ENCODE measurements at regions not wholly inside any gene's neighbourhood (a gene's known extent, or its start where the extent isn't known, plus 50 kb on each side); places are given as distances from the start of the nearest gene placed in this dataset.
"Not testable (repeated sequence)": the region's sequence is repeated elsewhere in the genome, so short reads cannot be mapped to it uniquely, and the experiment has no call there.

DNA sequence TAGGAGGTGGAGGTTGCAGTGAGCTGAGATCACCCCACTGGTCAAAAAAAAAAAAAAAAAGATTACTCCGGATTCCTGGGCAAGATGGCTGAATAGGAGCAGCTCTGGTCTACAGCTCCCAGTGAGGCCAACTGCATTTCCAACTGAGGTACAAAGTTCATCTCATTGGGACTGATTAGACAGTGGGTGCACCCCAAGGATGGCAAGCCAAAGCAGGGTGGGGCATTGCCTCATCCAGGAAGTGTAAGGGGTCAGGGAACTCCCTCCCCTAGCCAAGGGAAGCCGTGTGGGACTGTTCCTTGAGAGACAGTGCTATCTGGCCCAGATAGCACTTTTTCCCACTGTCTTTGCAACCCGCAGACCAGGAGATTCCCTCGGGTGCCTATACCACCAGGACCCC lies 70.7 kb downstream of the CARTPT start:
- H3K4me1 ChIP-seq (ENCODE audit: low read depth, poor library complexity, severe bottlenecking), result no peaks in the 10 kb centered on the region
- H3K27ac ChIP-seq, result no peak overlapping the region
- TF ChIP-seq, protein P1, sequence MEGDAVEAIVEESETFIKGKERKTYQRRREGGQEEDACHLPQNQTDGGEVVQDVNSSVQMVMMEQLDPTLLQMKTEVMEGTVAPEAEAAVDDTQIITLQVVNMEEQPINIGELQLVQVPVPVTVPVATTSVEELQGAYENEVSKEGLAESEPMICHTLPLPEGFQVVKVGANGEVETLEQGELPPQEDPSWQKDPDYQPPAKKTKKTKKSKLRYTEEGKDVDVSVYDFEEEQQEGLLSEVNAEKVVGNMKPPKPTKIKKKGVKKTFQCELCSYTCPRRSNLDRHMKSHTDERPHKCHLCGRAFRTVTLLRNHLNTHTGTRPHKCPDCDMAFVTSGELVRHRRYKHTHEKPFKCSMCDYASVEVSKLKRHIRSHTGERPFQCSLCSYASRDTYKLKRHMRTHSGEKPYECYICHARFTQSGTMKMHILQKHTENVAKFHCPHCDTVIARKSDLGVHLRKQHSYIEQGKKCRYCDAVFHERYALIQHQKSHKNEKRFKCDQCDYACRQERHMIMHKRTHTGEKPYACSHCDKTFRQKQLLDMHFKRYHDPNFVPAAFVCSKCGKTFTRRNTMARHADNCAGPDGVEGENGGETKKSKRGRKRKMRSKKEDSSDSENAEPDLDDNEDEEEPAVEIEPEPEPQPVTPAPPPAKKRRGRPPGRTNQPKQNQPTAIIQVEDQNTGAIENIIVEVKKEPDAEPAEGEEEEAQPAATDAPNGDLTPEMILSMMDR (conservative IDR thresholded peaks at IDR 0.05; ENCODE audit: low read depth, low read length), result no peak
- no peaks in the 10 kb centered on the region for H3K36me3 ChIP-seq (ENCODE audit: insufficient read depth)
- no peaks in the 10 kb centered on the region for H3K79me2 ChIP-seq (ENCODE audit: insufficient read depth, low read depth)
- H3K27me3 ChIP-seq (ENCODE audit: insufficient read depth, low read depth), result no peaks in the 10 kb centered on the region
- no peak overlapping the region for H2AFZ ChIP-seq (ENCODE audit: low read depth)
- no peak overlapping the region for H3K4me2 ChIP-seq
- no peak overlapping the region for H3K9ac ChIP-seq
- H3K4me3 ChIP-seq (IDR thresholded peaks at IDR 0.05; ENCODE audit: insufficient read depth, low read depth, low read length), result no peak overlapping the region
- H4K20me1 ChIP-seq (ENCODE audit: insufficient read depth), result no peaks in the 10 kb centered on the region

DNA sequence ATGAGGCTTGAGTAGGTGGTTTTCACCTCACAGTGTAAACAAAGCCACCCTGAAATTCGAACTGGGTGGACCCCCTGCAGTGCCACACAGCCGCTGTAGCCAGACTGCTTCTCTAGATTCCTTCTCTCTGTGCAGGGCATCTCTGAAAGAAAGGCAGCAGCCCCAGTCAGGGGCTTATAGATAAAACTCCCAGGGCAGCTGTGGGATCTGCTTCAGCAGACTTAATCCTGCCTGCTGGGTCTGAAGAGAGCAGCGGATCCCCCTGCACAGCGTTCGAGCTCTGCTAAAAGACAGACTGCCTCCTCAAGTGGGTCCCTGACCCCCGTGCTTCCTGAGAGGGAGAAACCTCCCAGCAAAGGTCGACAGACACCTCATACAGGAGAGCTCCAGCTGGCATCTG lies 71.4 kb downstream of the CARTPT start:
- TF ChIP-seq, protein P1 (conservative IDR thresholded peaks at IDR 0.05; ENCODE audit: low read depth, low read length), result no peak
- H3K4me3 ChIP-seq (IDR thresholded peaks at IDR 0.05; ENCODE audit: insufficient read depth, low read depth, low read length), result no peak overlapping the region
- H3K27me3 ChIP-seq (ENCODE audit: insufficient read depth, low read depth), result no peaks in the 10 kb centered on the region
- no peaks in the 10 kb centered on the region for H4K20me1 ChIP-seq (ENCODE audit: insufficient read depth)
- H3K4me1 ChIP-seq (ENCODE audit: low read depth, poor library complexity, severe bottlenecking), result no peaks in the 10 kb centered on the region
- H3K4me2 ChIP-seq, result no peak overlapping the region
- no peak overlapping the region for H3K9ac ChIP-seq
- no peaks in the 10 kb centered on the region for H3K36me3 ChIP-seq (ENCODE audit: insufficient read depth)
- H2AFZ ChIP-seq (ENCODE audit: low read depth), result no peak overlapping the region
- no peak overlapping the region for H3K27ac ChIP-seq
- H3K79me2 ChIP-seq (ENCODE audit: insufficient read depth, low read depth), result no peaks in the 10 kb centered on the region

DNA sequence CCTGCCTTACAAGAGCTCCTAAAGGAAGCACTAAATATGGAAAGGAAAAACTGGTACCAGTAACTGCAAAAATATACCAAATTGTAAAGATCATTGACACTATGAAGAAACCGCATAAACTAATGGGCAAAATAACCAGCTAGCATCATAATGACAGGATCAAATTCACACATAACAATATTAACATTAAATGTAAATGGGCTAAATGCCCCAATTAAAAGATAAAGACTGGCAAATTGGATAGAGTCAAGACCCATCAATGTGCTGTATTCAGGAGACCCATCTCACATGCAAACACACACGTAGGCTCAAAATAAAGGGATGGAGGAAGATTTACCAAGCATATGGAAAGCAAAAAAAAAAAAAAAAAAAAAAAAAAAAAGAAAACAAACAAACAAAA lies 73.0 kb downstream of the CARTPT start:
- H3K79me2 ChIP-seq (ENCODE audit: insufficient read depth, low read depth); H3K4me3 ChIP-seq (IDR thresholded peaks at IDR 0.05; ENCODE audit: insufficient read depth, low read depth, low read length); H3K9ac ChIP-seq; H2AFZ ChIP-seq (ENCODE audit: low read depth); H3K27me3 ChIP-seq (ENCODE audit: insufficient read depth, low read depth); H4K20me1 ChIP-seq (ENCODE audit: insufficient read depth); H3K27ac ChIP-seq; H3K4me2 ChIP-seq; H3K4me1 ChIP-seq (ENCODE audit: low read depth, poor library complexity, severe bottlenecking); H3K36me3 ChIP-seq (ENCODE audit: insufficient read depth): not testable (repeated sequence)

DNA sequence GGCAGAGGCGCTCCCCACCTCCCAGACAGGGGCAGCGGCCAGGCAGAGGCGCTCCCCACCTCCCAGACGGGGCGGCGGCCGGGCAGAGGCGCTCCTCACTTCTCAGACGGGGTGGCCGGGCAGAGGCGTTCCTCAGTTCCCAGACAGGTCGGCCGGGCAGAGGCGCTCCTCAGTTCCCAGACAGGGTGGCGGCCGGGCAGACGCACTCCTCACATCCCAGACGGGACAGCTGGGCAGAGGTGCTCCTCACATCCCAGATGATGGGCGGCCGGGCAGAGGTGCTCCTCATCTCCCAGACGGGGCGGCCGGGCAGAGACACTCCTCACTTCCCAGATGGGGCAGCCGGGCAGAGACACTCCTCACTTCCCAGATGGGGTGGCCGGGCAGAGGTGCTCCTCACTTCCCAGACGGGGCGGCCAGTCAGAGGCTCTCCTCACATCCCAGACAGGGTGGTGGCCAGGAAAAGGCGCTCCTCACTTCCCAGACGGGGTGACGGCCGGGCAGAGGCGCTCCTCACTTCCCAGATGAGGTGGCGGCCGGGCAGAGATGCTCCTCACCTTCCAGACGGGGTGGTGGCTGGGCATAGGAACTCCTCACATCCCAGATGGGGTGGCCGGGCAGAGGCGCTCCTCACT lies 75.1 kb downstream of the CARTPT start:
- TF ChIP-seq, protein P1 (conservative IDR thresholded peaks at IDR 0.05; ENCODE audit: low read depth, low read length), result no peak

DNA sequence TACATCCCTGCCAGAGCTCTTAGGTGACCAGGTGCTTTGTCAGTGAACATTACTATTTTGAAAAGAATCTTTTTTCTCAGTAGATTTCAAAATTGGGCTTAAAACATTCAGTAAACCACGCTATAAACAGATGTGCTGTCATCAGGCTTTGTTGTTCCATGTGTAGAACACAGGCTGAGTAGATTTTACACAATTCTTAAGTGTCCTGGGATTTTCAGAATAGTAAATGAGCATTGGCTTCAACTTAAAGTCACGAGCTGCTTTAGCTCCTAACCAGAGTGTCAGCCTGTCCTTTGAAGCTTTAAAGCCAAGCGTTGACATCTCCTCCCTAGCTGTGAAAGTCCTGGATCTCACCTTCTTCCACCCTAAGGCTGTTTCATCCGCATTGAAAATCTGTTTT lies 83.6 kb downstream of the CARTPT start:
- Histone ChIP-seq H4K20me1 (ENCODE audit: insufficient read depth) (no peaks in the 10 kb centered on the region), H3K4me1 (ENCODE audit: low read depth, poor library complexity, severe bottlenecking) (no peaks in the 10 kb centered on the region), H3K79me2 (ENCODE audit: insufficient read depth, low read depth) (no peaks in the 10 kb centered on the region), H3K27ac (no peak overlapping the region), H3K9ac (no peak overlapping the region), H3K4me3 (IDR thresholded peaks at IDR 0.05; ENCODE audit: insufficient read depth, low read depth, low read length) (no peak overlapping the region), H2AFZ (ENCODE audit: low read depth) (no peak overlapping the region), H3K4me2 (no peak overlapping the region), H3K27me3 (ENCODE audit: insufficient read depth, low read depth) (no peaks in the 10 kb centered on the region), H3K36me3 (ENCODE audit: insufficient read depth) (no peaks in the 10 kb centered on the region)
- TF ChIP-seq, protein P1 (conservative IDR thresholded peaks at IDR 0.05; ENCODE audit: low read depth, low read length), result no peak

More for the DNA sequence above, 75.1 kb downstream of the CARTPT start:
- H3K27ac ChIP-seq, result no peak overlapping the region
- no peak overlapping the region for H3K9ac ChIP-seq
- no peaks in the 10 kb centered on the region for H3K79me2 ChIP-seq (ENCODE audit: insufficient read depth, low read depth)
- H3K4me1 ChIP-seq (ENCODE audit: low read depth, poor library complexity, severe bottlenecking), result no peaks in the 10 kb centered on the region
- H3K4me2 ChIP-seq, result no peak overlapping the region
- H3K36me3 ChIP-seq (ENCODE audit: insufficient read depth), result no peaks in the 10 kb centered on the region
- H4K20me1 ChIP-seq (ENCODE audit: insufficient read depth), result no peaks in the 10 kb centered on the region
- H3K27me3 ChIP-seq (ENCODE audit: insufficient read depth, low read depth), result no peaks in the 10 kb centered on the region
- no peak overlapping the region for H3K4me3 ChIP-seq (IDR thresholded peaks at IDR 0.05; ENCODE audit: insufficient read depth, low read depth, low read length)
- H2AFZ ChIP-seq (ENCODE audit: low read depth), result no peak overlapping the region

Data from KMS-11 (cell line).